HUES48 (cell line): ENCODE measurements at regions not wholly inside any gene's neighbourhood (a gene's known extent, or its start where the extent isn't known, plus 50 kb on each side); places are given as distances from the start of the nearest gene placed in this dataset.

Experiments used
- H3K27ac ChIP-seq: one replicate; pipeline ENCODE4 v1.7.0; 2013; ENCODE audit warnings: low read depth, low read length, inconsistent platforms
- H3K27me3 ChIP-seq: 2 replicates; pipeline ENCODE4 v1.6.1; 2013; ENCODE audit warnings: mild to moderate bottlenecking, low read length; ENCODE audit not compliant: control insufficient read depth, insufficient read depth
- H3K36me3 ChIP-seq: 2 replicates; pipeline ENCODE4 v1.6.1; 2013; ENCODE audit warnings: low read length; ENCODE audit not compliant: control insufficient read depth, insufficient read depth
- H3K4me1 ChIP-seq: 2 replicates; pipeline ENCODE4 v1.6.1; 2013; ENCODE audit warnings: mild to moderate bottlenecking, low read length; ENCODE audit not compliant: control insufficient read depth, insufficient read depth
- H3K4me3 ChIP-seq: 2 replicates; pipeline ENCODE4 v1.5.1; 2013; ENCODE audit warnings: mild to moderate bottlenecking, low read depth, low read length
- H3K9ac ChIP-seq: 2 replicates; pipeline ENCODE4 v1.6.1; 2013; ENCODE audit warnings: mild to moderate bottlenecking, low read depth, low read length, moderate library complexity
- H3K9me3 ChIP-seq: 2 replicates; pipeline ENCODE4 v1.6.1; 2013; ENCODE audit warnings: low read length; ENCODE audit not compliant: control insufficient read depth, insufficient read depth

DNA sequence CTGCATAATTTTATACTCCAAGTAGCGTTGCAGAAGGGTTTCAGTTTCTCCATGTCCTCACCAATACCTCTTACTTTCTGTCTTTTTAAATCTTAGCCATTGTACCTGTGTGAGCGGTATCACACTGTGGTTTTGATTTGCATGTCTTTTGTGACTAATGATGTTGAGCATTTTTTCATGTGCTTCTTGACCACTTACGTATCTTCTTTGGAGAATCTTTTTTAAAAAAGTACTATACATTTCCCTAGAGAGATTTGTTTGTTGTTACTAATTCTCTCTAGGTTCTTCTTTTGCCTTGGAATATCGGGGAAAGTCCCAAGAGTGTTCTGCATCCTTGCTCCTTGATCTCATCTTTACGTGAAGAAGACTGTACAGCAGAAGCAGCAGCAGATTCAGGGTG lies 81.8 kb upstream of the WARS2 start:
- no peaks in the 10 kb centered on the region for H3K27me3 ChIP-seq
- H3K36me3 ChIP-seq, result no peaks in the 10 kb centered on the region
- no peaks in the 10 kb centered on the region for H3K9me3 ChIP-seq
- H3K9ac ChIP-seq, result no peak overlapping the region
- no peak overlapping the region for H3K4me3 ChIP-seq
- no peak overlapping the region for H3K27ac ChIP-seq
- H3K4me1 ChIP-seq, result peaks cover 5% of the 10 kb centered on the region; the same call in 1 of the 2 replicates

DNA sequence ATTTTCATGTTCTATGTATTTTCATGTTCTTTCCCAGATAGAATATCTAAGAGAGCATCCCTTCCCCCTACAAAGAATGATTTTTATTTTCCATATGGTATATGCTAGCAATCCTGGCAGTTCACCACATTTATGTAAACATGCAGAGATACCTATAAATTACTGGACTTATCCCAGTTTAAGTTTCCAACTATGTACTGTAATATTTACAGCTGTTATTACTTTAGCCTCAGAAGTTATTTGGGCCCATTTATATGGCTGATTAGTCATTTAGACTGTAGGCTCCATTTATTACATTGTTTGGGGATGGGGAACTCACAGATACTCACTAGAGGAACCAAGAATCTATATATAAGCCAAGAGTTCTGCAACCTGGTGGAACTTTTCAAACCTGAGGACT lies 84.8 kb upstream of the WARS2 start:
- no peaks in the 10 kb centered on the region for H3K9me3 ChIP-seq
- H3K4me3 ChIP-seq, result no peak overlapping the region
- no peak overlapping the region for H3K27ac ChIP-seq
- peaks cover 11% of the 10 kb centered on the region for H3K4me1 ChIP-seq
- H3K27me3 ChIP-seq, result no peaks in the 10 kb centered on the region
- H3K9ac ChIP-seq, result no peak overlapping the region
- no peaks in the 10 kb centered on the region for H3K36me3 ChIP-seq

DNA sequence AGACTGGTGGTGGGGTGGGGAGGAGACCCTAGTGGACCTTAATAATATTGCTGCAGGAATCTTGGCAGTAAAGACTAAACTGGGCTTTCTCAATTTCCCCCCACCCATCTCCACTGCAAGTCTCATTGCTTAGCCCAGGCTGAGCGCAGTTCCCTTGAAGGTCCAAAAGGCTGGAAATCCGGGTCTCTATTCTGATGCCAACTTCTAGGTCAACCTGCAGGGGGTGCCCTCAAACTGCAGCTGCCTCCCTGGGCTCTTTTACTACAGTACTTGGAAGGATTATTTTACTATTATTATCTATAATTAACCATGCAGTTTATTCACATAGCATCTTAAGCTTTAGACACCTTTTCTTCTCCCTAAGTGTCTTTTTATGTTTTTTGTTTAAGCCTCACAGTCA lies 85.4 kb upstream of the WARS2 start:
- Histone ChIP-seq H3K4me1 (peaks cover 11% of the 10 kb centered on the region), H3K9me3 (no peaks in the 10 kb centered on the region), H3K27ac (no peak overlapping the region), H3K9ac (no peak overlapping the region), H3K36me3 (no peaks in the 10 kb centered on the region), H3K4me3 (no peak overlapping the region), H3K27me3 (no peaks in the 10 kb centered on the region)

DNA sequence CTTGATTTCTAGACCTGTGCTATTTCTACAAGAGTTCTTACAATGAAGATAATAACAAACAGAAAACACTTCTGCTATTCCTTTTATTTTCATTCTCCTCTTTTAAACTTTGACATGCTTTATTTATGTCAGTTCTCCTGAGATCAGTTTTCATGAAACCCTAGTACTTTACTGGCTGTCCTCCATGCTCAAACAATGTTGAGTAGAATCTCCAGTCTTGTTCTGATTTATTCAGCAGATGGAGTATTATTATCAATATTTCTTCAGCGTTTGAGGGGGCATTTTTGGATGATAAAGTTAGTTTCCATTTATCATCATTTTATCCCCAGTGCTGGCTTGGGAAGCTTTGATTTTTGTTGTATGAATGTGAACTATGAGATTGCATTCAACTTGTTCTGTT lies 85.9 kb upstream of the WARS2 start:
- no peak overlapping the region for H3K27ac ChIP-seq
- H3K9ac ChIP-seq, result no peak overlapping the region
- no peaks in the 10 kb centered on the region for H3K36me3 ChIP-seq
- H3K4me1 ChIP-seq, result peaks cover 11% of the 10 kb centered on the region
- no peaks in the 10 kb centered on the region for H3K27me3 ChIP-seq
- no peak overlapping the region for H3K4me3 ChIP-seq
- no peaks in the 10 kb centered on the region for H3K9me3 ChIP-seq

DNA sequence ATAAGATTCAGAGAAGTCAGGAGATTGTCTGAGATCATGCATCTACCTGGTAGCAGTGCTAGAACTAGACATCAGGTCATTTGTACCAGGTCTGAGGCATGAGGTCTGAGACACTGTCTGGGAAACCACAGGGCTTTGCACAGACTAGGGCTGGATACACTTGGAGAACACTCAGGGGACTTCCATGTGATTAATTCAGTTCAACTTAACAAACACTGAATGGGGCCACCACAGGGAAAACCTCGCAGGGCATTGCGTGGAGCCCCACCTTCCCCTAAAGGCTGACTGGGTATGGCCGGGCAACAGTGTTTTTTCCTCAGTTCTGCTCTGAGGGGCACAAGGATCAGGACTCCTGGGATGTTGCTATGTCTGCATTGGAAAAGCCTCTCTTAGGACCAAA lies 86.5 kb upstream of the WARS2 start:
- Histone ChIP-seq H3K9me3 (no peaks in the 10 kb centered on the region), H3K4me3 (no peak overlapping the region), H3K9ac (no peak overlapping the region), H3K27me3 (no peaks in the 10 kb centered on the region), H3K4me1 (peaks cover 11% of the 10 kb centered on the region), H3K27ac (no peak overlapping the region), H3K36me3 (no peaks in the 10 kb centered on the region)

DNA sequence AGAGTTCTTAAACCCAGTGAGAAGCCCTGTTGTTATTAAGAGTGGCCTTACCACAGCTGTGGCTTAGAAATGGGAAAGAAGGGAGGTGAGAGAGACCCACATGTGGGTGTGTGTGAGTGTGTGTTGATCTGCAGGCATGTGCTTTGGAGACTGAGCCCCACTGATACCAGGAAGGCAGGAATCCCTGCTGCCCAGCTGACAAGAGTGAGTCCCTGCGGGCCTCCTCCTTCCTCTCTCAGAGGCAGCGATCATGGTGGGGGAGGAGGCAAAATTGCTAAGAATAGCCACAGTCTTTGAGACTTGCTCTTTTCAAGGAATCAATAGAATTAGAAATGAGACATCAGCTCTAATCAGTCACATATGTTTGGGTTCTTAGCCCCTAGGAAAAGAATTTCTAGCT lies 87.0 kb upstream of the WARS2 start:
- Histone ChIP-seq H3K9ac (no peak overlapping the region), H3K27ac (no peak overlapping the region), H3K9me3 (no peaks in the 10 kb centered on the region), H3K4me3 (no peak overlapping the region), H3K36me3 (no peaks in the 10 kb centered on the region), H3K4me1 (peaks cover 11% of the 10 kb centered on the region), H3K27me3 (no peaks in the 10 kb centered on the region)

DNA sequence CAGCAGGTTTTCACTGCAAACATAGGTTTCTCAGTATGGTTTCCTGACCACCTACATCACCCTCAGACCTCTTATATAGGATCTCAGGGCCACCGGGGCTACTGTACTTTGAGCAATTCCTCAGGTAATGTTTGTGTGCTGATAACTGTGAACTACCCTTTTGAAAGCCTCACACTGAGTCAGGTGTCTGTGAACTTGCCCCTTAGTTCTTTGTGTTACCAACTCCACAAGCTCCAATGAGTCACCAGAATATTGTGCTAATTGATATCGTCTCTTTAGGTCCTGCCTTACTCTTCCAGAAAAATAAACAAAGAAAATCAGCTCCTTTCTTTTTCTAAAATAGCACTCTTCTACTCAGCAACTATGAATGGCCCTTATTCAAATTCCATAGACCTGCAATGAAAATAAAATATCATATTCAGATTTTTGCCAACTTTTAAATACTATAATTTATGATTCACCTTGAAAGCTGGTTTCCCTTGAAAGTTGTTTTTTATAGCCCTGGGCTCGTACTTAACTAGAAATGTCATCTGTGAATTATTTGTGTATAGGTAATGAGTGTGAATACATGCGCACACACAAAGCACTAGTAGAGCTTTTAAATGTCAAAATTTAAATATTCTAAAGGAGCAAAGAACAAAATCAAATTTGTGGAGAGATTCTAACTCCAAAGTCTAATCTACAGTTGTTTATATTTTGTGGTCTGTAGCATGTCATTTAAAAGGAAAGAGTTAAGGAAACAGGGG lies 88.1 kb upstream of the WARS2 start:
- Histone ChIP-seq H3K9ac (no peak overlapping the region), H3K27me3 (no peaks in the 10 kb centered on the region), H3K36me3 (no peaks in the 10 kb centered on the region), H3K4me3 (no peak overlapping the region), H3K27ac (no peak overlapping the region), H3K9me3 (no peaks in the 10 kb centered on the region), H3K4me1 (peaks cover 11% of the 10 kb centered on the region)

DNA sequence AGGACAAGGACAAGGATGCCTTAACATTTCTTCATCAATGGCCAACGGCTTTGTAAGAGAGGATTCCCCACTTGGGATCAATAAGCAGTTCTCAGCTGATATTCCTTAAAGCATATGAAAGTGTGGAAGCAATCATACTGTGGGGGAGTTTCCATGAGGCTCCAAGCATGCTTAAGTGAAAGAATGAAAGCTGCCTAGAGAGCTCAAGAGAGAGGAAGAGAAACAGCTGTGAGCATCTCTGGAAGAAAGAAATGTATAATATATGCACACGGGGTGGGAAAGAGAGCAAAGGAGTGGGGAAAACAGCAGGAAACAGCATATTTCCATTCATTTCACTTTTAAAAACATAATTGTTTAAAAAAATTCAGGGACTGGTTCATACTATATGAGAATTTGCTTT lies 94.7 kb upstream of the WARS2 start:
- H3K4me1 ChIP-seq, result no peaks in the 10 kb centered on the region
- H3K4me3 ChIP-seq, result no peak overlapping the region
- H3K27me3 ChIP-seq, result no peaks in the 10 kb centered on the region
- H3K36me3 ChIP-seq, result no peaks in the 10 kb centered on the region
- no peak overlapping the region for H3K27ac ChIP-seq
- H3K9ac ChIP-seq, result no peak overlapping the region
- no peaks in the 10 kb centered on the region for H3K9me3 ChIP-seq

DNA sequence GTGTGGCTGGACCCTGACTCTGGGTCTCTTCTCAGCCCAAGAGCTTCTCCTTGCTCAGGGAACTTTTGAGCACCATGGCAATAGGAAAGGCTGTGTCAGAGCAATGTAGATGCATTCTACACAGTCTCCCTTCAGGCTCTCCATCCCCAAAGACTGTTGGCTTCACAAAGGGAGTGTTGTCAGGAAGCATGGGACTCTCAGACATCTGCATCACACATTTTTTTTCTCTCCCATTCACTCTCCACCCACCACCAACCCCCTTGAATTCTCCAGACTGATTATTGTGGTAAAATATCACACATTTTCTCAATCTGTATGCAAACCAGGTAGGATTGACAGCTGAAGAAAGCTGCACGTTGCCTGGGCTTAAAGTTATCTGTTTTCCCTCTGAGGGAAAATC lies 105.4 kb upstream of the WARS2 start:
- H3K4me1 ChIP-seq, result no peaks in the 10 kb centered on the region
- H3K4me3 ChIP-seq, result no peak overlapping the region
- H3K9me3 ChIP-seq, result no peaks in the 10 kb centered on the region
- H3K9ac ChIP-seq, result no peak overlapping the region
- H3K36me3 ChIP-seq, result no peaks in the 10 kb centered on the region
- H3K27ac ChIP-seq, result no peak overlapping the region
- no peaks in the 10 kb centered on the region for H3K27me3 ChIP-seq

DNA sequence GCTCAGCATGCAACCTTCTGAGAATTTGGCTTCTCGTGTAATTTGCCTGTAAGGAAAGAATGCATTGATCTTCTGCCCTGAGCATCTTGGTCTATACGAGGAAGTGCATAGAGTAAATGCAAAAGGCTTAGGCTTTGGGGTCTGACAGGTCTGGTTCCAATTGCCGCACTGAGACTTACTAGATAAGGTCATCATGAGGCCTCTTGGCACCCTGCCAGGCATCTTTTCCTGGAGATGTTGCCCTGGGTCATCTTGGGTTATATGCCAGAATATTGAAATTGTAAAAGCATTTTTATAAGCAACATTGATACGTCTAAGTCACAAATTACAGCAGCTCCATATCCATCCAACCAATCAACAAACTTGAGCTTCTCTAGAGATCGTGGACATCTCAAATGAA lies 108.8 kb upstream of the WARS2 start:
- no peaks in the 10 kb centered on the region for H3K27me3 ChIP-seq
- no peak overlapping the region for H3K9ac ChIP-seq
- H3K4me1 ChIP-seq, result no peaks in the 10 kb centered on the region
- H3K36me3 ChIP-seq, result no peaks in the 10 kb centered on the region
- H3K27ac ChIP-seq, result no peak overlapping the region
- H3K9me3 ChIP-seq, result no peaks in the 10 kb centered on the region
- H3K4me3 ChIP-seq, result no peak overlapping the region

DNA sequence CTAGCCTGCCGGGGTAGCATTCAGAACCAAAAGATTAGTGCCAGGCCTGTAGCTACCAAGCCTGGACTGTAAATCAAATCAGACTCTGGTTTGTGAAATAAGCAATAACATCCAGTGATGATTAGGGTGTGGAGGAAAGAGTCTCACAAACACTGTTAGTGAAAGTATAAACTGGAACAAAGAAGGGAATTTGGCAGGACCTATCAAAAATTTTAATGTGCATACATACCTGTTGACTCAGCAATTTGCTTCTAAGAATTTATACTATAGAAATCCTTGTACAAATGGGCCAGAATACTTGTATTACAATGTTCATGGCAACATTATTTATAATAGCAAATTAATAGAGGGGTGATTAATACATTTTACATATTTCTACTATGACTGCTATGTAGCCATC lies 109.8 kb upstream of the WARS2 start:
- Histone ChIP-seq H3K27ac (no peak overlapping the region), H3K4me3 (no peak overlapping the region), H3K36me3 (no peaks in the 10 kb centered on the region), H3K9ac (no peak overlapping the region), H3K27me3 (no peaks in the 10 kb centered on the region), H3K9me3 (no peaks in the 10 kb centered on the region), H3K4me1 (no peaks in the 10 kb centered on the region)
